ENCODE measurements at regions not wholly inside any gene's neighbourhood (a gene's known extent, or its start where the extent isn't known, plus 50 kb on each side); places are given as distances from the start of the nearest gene placed in this dataset.

- DNase-seq (ENCODE audit: low read depth, low spot score) (no peak), ATAC-seq (no peak)
- intact Hi-C loops (cut with micrococcal nuclease; ENCODE audit: unreplicated experiment) (no loop called here), in situ Hi-C loops (cut with HindIII; ENCODE audit: low pct_unique_long_range_greater_than_20kb, low sequenced_read_pairs) (no loop called here)
- Histone ChIP-seq H3K27me3 (ENCODE audit: control insufficient read depth, insufficient read depth, low read length) (no peaks in the 10 kb centered on the region), H3K9me3 (ENCODE audit: control insufficient read depth, insufficient read depth, low read depth, low read length) (no peaks in the 10 kb centered on the region), H3K27ac (ENCODE audit: low read length) (no peak overlapping the region), H3K4me3 (ENCODE audit: low read depth in 2 of 2, low read length in 2 of 2) (no peak overlapping the region), H3K4me1 (ENCODE audit: control insufficient read depth, insufficient read depth, low read length) (peaks cover 3% of the 10 kb centered on the region; the same call in 1 of the 2 replicates), H3K36me3 (ENCODE audit: control insufficient read depth, insufficient read depth, low read length) (no peaks in the 10 kb centered on the region)
- ChIA-PET POLR2A (no interaction called here), CTCF (no interaction called here)
- no TSS peak for BruUV-seq (replicated peaks)
- TF ChIP-seq REST (IDR thresholded peaks at IDR 0.05; ENCODE audit: insufficient read depth in 1 of 2, low read depth in 2 of 2, low read length in 1 of 2): no peak
- no peak for TF ChIP-seq SIN3A (IDR thresholded peaks at IDR 0.05; ENCODE audit: borderline replicate concordance, insufficient read depth, low read depth, low read length)
- TF ChIP-seq TCF7L2 (IDR thresholded peaks at IDR 0.05; ENCODE audit: low read depth, low read length): no peak
- TF ChIP-seq POLR2AphosphoS5 (IDR thresholded peaks at IDR 0.05; ENCODE audit: low read depth, low read length): no peak
- TF ChIP-seq, protein P1, sequence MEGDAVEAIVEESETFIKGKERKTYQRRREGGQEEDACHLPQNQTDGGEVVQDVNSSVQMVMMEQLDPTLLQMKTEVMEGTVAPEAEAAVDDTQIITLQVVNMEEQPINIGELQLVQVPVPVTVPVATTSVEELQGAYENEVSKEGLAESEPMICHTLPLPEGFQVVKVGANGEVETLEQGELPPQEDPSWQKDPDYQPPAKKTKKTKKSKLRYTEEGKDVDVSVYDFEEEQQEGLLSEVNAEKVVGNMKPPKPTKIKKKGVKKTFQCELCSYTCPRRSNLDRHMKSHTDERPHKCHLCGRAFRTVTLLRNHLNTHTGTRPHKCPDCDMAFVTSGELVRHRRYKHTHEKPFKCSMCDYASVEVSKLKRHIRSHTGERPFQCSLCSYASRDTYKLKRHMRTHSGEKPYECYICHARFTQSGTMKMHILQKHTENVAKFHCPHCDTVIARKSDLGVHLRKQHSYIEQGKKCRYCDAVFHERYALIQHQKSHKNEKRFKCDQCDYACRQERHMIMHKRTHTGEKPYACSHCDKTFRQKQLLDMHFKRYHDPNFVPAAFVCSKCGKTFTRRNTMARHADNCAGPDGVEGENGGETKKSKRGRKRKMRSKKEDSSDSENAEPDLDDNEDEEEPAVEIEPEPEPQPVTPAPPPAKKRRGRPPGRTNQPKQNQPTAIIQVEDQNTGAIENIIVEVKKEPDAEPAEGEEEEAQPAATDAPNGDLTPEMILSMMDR (IDR thresholded peaks at IDR 0.05): no peak
Measured at GRCh38 chr6:128572294-128572693, 51.9 kb upstream of the PTPRK start.

GRCh38 chr6:128570680-128571063 lies 50.3 kb upstream of the PTPRK start:
- TF ChIP-seq SIN3A (IDR thresholded peaks at IDR 0.05; ENCODE audit: borderline replicate concordance, insufficient read depth, low read depth, low read length): no peak
- DNase-seq (ENCODE audit: low read depth, low spot score) (no peak), ATAC-seq (peak; percentile 56; the same call in 1 of the 2 replicates)
- no TSS peak for BruUV-seq (replicated peaks)
- no peaks in the 10 kb centered on the region for H3K36me3 ChIP-seq (ENCODE audit: control insufficient read depth, insufficient read depth, low read length)
- ChIA-PET POLR2A (no interaction called here), CTCF (no interaction called here)
- H3K9me3 ChIP-seq (ENCODE audit: control insufficient read depth, insufficient read depth, low read depth, low read length): no peaks in the 10 kb centered on the region
- intact Hi-C loops (cut with micrococcal nuclease; ENCODE audit: unreplicated experiment) (no loop called here), in situ Hi-C loops (cut with HindIII; ENCODE audit: low pct_unique_long_range_greater_than_20kb, low sequenced_read_pairs) (no loop called here)
- no peaks in the 10 kb centered on the region for H3K27me3 ChIP-seq (ENCODE audit: control insufficient read depth, insufficient read depth, low read length)
- H3K27ac ChIP-seq (ENCODE audit: low read length): no peak overlapping the region
- H3K4me1 ChIP-seq (ENCODE audit: control insufficient read depth, insufficient read depth, low read length): no peaks in the 10 kb centered on the region; the same call in 1 of the 2 replicates
- no peak overlapping the region for H3K4me3 ChIP-seq (ENCODE audit: low read depth in 2 of 2, low read length in 2 of 2)

DNA sequence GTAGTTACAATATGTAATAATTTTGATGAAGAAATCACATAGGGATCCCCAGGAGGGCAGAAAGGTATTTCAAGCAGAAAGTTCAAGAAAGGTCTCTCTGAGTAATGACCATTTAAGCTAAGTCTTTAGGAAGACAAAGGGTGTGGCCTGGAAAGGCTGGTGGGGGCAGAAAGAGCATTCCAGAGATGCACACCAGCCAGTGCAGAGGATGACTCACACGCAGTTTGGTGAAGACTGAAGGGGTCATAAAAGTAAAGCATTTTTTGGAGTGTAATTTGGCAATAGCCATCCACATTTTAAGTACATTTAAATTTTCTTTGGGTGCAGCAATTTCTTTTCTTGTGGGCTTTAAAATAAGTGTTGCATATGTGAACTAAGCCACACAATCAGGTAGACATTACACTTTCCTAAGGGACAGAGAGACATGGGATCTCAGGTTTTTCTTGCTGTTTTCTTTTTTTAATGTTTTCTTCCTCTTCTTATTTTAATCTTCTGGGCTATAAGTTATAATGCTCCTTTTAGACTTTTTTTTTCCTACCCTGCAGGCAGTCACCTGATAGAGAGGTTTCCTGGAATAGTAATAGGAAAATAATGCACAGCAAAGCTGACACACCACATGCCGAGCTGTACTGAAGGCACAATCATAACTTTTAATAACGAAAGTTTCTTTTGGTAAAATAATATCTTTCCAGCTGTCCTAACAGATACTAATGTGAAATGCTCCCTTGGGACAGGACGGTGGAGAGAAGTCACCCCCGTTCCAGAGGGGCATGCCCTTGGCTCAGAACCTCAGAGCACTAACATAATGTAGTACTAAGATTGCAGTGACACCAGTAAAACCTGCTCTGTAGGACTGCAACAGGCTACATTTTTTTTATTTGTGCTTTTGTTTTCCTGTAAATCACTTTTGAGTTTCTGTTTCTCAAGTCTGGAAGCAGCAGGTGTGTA lies 49.6 kb upstream of the PTPRK start:
- intact Hi-C loops (cut with micrococcal nuclease; ENCODE audit: unreplicated experiment): no loop called here
- no peak overlapping the region for H3K27ac ChIP-seq (ENCODE audit: low read length)
- ATAC-seq (peak; percentile 69; the same call in 1 of the 2 replicates), DNase-seq (ENCODE audit: low read depth, low spot score) (peak; percentile 17)
- no peak for TF ChIP-seq REST (IDR thresholded peaks at IDR 0.05; ENCODE audit: insufficient read depth in 1 of 2, low read depth in 2 of 2, low read length in 1 of 2)
- TF ChIP-seq TCF7L2 (IDR thresholded peaks at IDR 0.05; ENCODE audit: low read depth, low read length): no peak
- TF ChIP-seq SIN3A (IDR thresholded peaks at IDR 0.05; ENCODE audit: borderline replicate concordance, insufficient read depth, low read depth, low read length): no peak
- TF ChIP-seq POLR2AphosphoS5 (IDR thresholded peaks at IDR 0.05; ENCODE audit: low read depth, low read length): no peak
- TF ChIP-seq, protein P1 (IDR thresholded peaks at IDR 0.05): no peak
- ChIA-PET CTCF (no interaction called here), POLR2A (no interaction called here)
- H3K4me3 ChIP-seq (ENCODE audit: low read depth in 2 of 2, low read length in 2 of 2): peak overlapping the region in 1 of 2 experiments; percentile 25; a peak in 2 of 4 replicates
- H3K27me3 ChIP-seq (ENCODE audit: control insufficient read depth, insufficient read depth, low read length): no peaks in the 10 kb centered on the region
- in situ Hi-C loops (cut with HindIII; ENCODE audit: low pct_unique_long_range_greater_than_20kb, low sequenced_read_pairs): no loop called here
- no TSS peak for BruUV-seq (replicated peaks)
- H3K9me3 ChIP-seq (ENCODE audit: control insufficient read depth, insufficient read depth, low read depth, low read length): no peaks in the 10 kb centered on the region
- H3K4me1 ChIP-seq (ENCODE audit: control insufficient read depth, insufficient read depth, low read length): no peaks in the 10 kb centered on the region; the same call in 1 of the 2 replicates
- H3K36me3 ChIP-seq (ENCODE audit: control insufficient read depth, insufficient read depth, low read length): no peaks in the 10 kb centered on the region

Data from Panc1 (cell line).